ENCODE measurements at regions not wholly inside any gene's neighbourhood (a gene's known extent, or its start where the extent isn't known, plus 50 kb on each side); places are given as distances from the start of the nearest gene placed in this dataset.
"Not testable (repeated sequence)": the region's sequence is repeated elsewhere in the genome, so short reads cannot be mapped to it uniquely, and the experiment has no call there.

DNA sequence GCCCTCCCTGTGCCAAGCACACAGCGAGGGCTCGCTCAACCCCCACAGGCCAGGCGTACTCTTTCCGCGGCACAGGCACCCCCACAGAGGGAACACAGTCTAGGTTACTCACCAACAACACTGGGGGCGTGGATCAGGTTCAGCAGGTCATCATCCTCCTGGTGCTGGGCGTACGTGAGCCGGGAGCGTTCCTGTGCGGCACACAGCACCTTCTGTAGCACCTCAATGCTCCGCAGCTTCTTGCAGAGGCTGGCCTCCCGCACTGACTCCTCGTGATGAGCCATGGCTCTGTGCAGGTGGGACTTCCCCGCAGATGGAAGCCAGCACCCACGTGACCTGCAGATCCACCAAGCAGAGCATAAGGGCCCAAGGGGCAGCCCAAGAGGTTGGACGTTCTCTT is 296.8 kb downstream of the GOLGA6L6 start:
- H3K27ac Mint-ChIP-seq; H3K4me3 Mint-ChIP-seq; intact Hi-C loops (cut with micrococcal nuclease); H3K4me1 Mint-ChIP-seq; CTCF ChIA-PET; DNase-seq; H3K36me3 Mint-ChIP-seq (ENCODE audit: low read depth); H3K9me3 Mint-ChIP-seq; H3K27me3 Mint-ChIP-seq; ATAC-seq (ENCODE audit: low read depth); POLR2A ChIA-PET: not testable (repeated sequence)

DNA sequence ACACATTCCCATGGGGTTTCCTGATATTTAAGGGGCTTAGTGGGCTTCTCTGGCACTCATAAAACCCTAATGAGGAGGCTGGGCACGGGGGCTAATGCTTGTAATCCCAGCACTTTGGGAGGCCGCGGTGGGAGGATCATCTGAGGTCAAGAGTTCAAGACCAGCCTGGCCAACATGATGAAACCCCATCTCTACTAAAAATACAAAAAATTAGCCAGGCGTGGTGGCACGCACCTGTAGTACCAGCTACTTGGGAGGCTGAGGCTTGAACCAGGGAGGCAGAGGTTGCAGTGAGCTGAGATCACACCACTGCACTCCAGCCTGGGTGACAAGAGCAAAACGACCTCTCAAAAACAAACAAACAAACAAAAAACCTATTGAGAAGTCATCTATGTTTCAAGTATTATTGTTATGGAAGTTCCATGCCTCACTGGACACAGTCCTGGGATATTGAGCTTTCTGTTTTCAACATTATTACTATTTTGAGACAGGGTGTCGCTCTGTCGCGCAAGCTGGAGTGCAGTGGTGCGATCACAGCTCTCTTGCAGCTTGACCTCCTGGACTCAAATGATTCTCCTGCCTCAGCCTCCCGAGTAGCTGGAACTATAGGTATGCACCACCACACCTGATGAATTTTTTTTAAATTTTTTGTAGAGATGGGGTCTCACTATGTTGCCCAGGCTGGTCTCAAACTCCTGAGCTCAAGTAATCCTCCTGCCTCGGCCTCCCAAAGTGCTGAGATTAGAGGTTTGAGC is 297.9 kb downstream of the GOLGA6L6 start:
- DNase-seq; H3K27me3 Mint-ChIP-seq; CTCF ChIA-PET; H3K36me3 Mint-ChIP-seq (ENCODE audit: low read depth); H3K9me3 Mint-ChIP-seq; H3K4me1 Mint-ChIP-seq; POLR2A ChIA-PET; H3K27ac Mint-ChIP-seq; H3K4me3 Mint-ChIP-seq; intact Hi-C loops (cut with micrococcal nuclease); ATAC-seq (ENCODE audit: low read depth): not testable (repeated sequence)

DNA sequence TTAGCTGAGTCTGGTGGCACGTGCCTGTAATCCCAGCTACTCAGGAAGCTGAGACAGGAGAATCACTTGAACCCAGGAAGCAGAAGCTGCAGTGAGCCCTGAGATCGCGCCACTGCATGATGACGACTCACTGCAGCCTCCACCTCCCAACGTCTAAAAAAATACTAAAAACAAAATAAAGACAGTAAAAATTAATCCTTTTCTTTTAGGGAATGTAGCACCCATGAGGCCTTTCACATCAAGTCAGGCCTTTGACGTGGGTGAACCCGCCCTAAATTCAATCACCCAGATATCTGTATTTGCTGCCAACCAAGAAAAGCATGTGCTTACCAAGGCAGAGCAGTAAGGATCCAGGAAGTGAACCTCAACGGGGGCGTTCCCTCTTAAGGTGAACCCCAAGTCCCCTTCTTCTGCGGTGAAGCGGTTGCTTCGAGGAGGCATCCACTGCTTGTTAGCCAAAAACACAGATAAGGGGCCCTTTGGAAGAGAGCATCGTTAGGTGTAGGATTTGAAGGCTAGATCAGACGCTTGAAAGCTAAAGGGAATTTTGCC is 301.2 kb downstream of the GOLGA6L6 start:
- H3K9me3 Mint-ChIP-seq; H3K4me1 Mint-ChIP-seq; DNase-seq; POLR2A ChIA-PET; H3K27ac Mint-ChIP-seq; CTCF ChIA-PET; H3K36me3 Mint-ChIP-seq (ENCODE audit: low read depth); ATAC-seq (ENCODE audit: low read depth); intact Hi-C loops (cut with micrococcal nuclease); H3K27me3 Mint-ChIP-seq; H3K4me3 Mint-ChIP-seq: not testable (repeated sequence)

DNA sequence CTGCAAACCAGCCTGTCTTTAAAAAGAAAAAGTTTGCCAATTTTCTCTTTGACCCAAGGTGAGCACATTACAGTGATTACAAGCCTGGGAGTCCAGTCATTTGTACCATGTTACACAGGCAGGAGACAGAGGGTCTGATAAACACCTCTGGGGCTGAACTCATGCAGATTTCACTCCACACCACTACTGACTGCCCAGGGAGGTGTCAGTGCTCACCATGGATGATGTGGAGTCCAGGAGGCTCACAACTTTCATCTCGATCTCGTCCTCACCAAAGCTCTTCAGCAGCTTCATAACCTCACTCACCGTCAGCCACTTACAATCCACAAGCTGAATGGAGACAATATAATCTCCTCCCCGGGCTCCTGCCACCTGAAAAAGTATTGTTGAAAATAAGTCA is 302.4 kb downstream of the GOLGA6L6 start:
- H3K9me3 Mint-ChIP-seq; H3K27ac Mint-ChIP-seq; intact Hi-C loops (cut with micrococcal nuclease); H3K36me3 Mint-ChIP-seq (ENCODE audit: low read depth); H3K4me1 Mint-ChIP-seq; CTCF ChIA-PET; DNase-seq; POLR2A ChIA-PET; ATAC-seq (ENCODE audit: low read depth); H3K27me3 Mint-ChIP-seq; H3K4me3 Mint-ChIP-seq: not testable (repeated sequence)

DNA sequence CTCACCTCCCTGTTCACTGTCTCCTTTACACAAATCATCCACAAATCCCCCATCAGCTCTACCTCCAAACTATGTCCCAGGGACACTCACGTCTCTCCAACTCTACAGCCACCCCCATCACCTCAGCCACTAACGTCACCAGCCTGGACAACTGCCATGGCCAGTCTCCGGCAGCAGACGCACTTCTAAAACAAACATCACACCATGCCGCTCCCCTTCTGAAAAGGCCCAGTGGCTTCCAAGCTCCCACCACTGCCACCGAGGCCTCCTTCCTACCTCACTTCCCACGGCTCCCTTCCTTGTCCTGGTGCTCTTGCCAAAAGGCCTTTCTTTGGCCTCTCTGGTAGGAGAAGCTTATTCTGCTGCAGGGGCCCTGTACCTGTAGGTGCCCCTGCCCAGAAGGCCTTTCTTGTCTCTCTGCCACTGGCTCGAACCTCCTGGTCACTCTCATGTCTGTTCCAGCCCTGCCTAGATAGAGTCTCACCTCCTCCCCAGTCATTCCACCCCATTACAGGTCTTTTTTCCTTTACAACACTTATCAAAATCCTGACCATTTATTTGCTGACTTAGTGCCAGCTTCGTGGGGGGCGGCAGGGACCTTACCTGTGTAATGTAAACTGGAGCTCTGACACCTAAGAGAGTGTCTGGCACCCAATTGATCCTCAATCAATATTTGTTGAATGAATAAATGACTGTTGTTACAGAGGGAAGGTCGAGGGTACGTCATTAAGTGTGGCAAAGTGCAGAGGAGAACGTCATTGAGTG is 304.2 kb downstream of the GOLGA6L6 start:
- POLR2A ChIA-PET; H3K36me3 Mint-ChIP-seq (ENCODE audit: low read depth); H3K27me3 Mint-ChIP-seq; H3K27ac Mint-ChIP-seq; H3K9me3 Mint-ChIP-seq; intact Hi-C loops (cut with micrococcal nuclease); ATAC-seq (ENCODE audit: low read depth); H3K4me3 Mint-ChIP-seq; CTCF ChIA-PET; H3K4me1 Mint-ChIP-seq; DNase-seq: not testable (repeated sequence)

DNA sequence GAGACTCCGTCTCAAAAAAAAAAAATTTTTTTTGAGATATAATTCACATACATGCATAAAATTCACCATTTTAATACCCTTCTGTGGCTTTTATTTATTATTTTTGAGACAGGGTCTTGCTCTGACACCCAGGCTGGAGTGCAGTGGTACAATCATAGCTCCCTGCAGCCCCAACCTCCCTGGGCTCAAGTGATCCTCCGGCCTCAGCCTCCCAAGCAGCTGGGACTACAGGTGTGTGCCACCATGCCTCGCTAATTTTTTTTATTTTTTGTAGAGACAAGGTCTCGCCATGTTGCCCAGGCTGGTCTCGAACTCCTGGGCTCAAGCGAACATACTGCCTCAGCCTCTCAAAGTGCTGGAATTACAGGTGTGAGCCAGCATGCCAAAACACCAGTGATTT is 305.9 kb downstream of the GOLGA6L6 start:
- H3K27me3 Mint-ChIP-seq; POLR2A ChIA-PET; CTCF ChIA-PET; H3K4me3 Mint-ChIP-seq; DNase-seq; ATAC-seq (ENCODE audit: low read depth); H3K9me3 Mint-ChIP-seq; H3K27ac Mint-ChIP-seq; H3K36me3 Mint-ChIP-seq (ENCODE audit: low read depth); H3K4me1 Mint-ChIP-seq; intact Hi-C loops (cut with micrococcal nuclease): not testable (repeated sequence)

DNA sequence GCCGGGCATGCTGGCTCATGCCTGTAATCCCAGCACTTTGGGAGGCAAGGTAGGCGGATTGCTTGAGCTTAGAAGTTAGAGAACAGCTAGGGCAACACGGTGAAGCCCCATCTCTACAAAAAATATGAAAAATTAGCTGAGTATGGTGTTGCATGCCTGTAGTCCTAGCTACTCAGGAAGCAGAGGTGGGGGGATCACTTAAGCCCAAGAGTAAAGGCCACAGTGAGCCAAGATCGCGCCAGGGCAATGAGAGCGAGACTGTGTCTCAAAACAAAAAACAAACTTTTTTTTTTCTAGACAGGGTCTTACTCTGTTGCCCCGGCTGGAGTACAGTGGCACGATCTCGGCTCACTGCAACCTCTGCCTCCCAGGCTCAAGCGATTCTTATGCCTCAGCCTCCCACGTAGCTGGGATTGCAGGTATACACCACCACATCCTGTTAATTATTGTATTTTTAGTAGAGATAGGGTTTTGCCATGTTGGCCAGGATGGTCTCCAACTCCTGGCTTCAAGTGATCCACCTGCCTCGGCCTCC is 307.5 kb downstream of the GOLGA6L6 start:
- intact Hi-C loops (cut with micrococcal nuclease); H3K4me1 Mint-ChIP-seq; ATAC-seq (ENCODE audit: low read depth); POLR2A ChIA-PET; H3K27me3 Mint-ChIP-seq; H3K4me3 Mint-ChIP-seq; CTCF ChIA-PET; H3K27ac Mint-ChIP-seq; H3K9me3 Mint-ChIP-seq; H3K36me3 Mint-ChIP-seq (ENCODE audit: low read depth); DNase-seq: not testable (repeated sequence)

DNA sequence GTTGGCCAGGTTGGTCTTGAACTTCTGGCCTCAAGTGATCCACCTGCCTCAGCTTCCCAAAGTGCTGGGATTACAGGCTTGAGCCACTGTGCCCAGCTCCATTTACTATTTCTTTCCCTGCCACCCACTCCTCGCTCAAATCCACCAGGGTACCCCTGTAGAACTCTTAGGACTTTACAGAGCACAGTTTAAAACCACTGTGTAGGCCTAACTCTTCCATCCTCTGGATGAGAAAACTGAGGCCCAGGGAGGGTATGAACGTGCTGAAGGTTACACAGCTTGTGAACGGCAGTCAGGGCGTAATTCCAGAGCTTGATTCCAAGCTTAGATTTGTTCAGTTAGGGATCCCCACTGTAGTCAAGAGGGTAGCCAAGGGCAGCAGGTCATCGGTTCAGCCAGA is 309.1 kb downstream of the GOLGA6L6 start:
- H3K4me1 Mint-ChIP-seq; H3K27me3 Mint-ChIP-seq; CTCF ChIA-PET; ATAC-seq (ENCODE audit: low read depth); intact Hi-C loops (cut with micrococcal nuclease); H3K27ac Mint-ChIP-seq; H3K9me3 Mint-ChIP-seq; DNase-seq; H3K36me3 Mint-ChIP-seq (ENCODE audit: low read depth); H3K4me3 Mint-ChIP-seq; POLR2A ChIA-PET: not testable (repeated sequence)

DNA sequence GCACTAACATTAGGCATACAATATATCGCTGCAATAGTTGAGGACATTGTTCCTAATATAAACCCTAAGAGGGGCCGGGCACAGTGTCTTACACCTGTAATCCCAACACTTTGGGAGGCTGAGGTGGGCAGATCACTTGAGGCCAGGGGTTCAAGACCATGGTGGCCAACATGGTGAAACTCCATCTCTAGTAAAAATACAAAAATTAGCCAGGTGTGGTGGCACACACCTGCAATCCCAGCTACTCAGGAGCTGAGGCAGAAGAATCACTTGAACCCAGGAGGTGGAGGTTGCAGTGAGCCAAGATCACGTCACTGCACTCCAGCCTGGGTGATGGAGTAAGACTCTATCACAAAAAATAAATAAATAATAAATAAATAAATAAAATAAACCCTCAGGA is 310.9 kb downstream of the GOLGA6L6 start:
- ATAC-seq (ENCODE audit: low read depth); POLR2A ChIA-PET: not testable (repeated sequence)

DNA sequence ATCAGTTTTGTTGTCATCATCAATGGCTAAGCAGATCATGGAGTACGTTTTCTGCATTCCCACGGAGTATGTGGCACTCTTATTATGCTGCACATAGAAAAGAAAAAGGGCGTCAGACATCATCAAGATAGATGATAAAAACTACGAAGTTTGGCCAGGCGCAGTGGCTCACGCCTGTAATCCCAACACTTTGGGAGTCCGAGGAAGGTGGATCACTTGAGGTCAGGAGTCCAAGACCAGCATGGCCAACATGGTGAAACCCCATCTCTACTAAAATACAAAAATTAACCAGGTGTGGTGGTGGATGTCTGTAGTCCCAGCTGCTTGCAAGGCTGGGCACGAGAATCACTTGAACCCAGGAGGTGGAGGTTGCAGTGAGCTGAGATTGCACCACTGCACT is 312.8 kb downstream of the GOLGA6L6 start:
- H3K9me3 Mint-ChIP-seq; DNase-seq; ATAC-seq (ENCODE audit: low read depth); CTCF ChIA-PET; H3K4me1 Mint-ChIP-seq; H3K27me3 Mint-ChIP-seq; H3K4me3 Mint-ChIP-seq; H3K27ac Mint-ChIP-seq; H3K36me3 Mint-ChIP-seq (ENCODE audit: low read depth); POLR2A ChIA-PET; intact Hi-C loops (cut with micrococcal nuclease): not testable (repeated sequence)

More for the DNA sequence above, 310.9 kb downstream of the GOLGA6L6 start:
- H3K27ac Mint-ChIP-seq; CTCF ChIA-PET; intact Hi-C loops (cut with micrococcal nuclease); H3K4me3 Mint-ChIP-seq; H3K36me3 Mint-ChIP-seq (ENCODE audit: low read depth); H3K4me1 Mint-ChIP-seq; DNase-seq; H3K27me3 Mint-ChIP-seq; H3K9me3 Mint-ChIP-seq: not testable (repeated sequence)

DNA sequence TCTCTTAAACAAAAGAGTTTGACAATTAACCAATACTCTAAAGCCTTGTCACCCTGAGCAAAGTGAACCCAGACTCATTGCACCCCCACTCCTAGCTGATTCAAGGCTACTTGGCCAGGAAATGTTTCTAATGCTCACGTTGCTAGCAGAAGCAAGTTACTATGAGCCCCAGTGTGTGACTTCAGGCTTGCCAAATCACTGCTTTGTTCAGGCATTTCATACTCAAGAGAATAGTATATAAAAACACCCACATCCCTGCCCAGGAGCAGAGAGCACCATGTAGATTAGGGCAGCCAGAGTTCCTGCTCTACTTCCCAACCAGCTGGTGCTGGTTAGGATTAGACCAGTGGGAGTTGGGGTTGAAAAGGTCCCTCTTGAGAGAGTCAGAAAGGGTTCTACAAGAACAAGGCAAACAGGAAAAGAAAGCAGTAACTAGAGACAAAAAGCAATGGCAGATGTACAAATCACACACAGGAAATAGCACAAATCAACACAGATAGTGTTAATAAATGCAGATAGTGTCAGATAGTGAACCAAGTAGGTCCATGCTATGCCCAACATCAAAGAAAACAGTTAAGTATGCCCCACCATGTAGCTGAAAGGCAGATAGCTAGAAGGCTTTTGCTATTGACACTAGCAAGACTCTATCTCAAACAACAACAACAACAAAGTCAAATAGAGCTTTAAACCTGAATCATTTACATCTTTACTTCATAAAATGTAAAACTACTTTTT is 314.3 kb downstream of the GOLGA6L6 start:
- ATAC-seq (ENCODE audit: low read depth); CTCF ChIA-PET; H3K4me1 Mint-ChIP-seq; H3K9me3 Mint-ChIP-seq; POLR2A ChIA-PET; DNase-seq; H3K36me3 Mint-ChIP-seq (ENCODE audit: low read depth); H3K27ac Mint-ChIP-seq; H3K4me3 Mint-ChIP-seq; intact Hi-C loops (cut with micrococcal nuclease); H3K27me3 Mint-ChIP-seq: not testable (repeated sequence)

DNA sequence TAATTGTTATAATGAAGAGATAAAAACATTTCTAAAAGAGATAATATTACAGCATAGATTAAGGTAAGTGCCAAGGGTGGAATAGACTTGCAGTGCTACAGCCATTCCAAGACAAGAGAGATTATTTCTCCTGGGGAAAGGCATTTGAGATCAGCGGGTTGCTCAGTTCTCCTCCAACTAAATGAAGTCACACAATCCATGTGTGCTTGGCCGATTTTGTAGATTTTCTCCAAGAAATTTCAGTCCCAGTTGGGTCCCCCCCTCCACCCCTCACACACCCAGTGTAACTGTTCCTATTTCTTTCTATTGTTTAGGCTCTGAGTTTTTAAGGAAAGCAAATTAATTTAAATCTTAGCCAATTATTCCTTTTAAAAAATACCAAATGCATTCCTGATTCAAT is 315.1 kb downstream of the GOLGA6L6 start:
- ATAC-seq (ENCODE audit: low read depth); H3K36me3 Mint-ChIP-seq (ENCODE audit: low read depth); H3K4me1 Mint-ChIP-seq; H3K27ac Mint-ChIP-seq; H3K4me3 Mint-ChIP-seq; intact Hi-C loops (cut with micrococcal nuclease); H3K9me3 Mint-ChIP-seq; CTCF ChIA-PET; POLR2A ChIA-PET; DNase-seq; H3K27me3 Mint-ChIP-seq: not testable (repeated sequence)

Data from activated B cell treated with CpG ODN at 0.5 μM for 24 hours (primary cell).